Esophagus muscularis mucosa (tissue), 4 donors: ENCODE measurements at regions not wholly inside any gene's neighbourhood (a gene's known extent, or its start where the extent isn't known, plus 50 kb on each side); places are given as distances from the start of the nearest gene placed in this dataset.

Source experiments
- DNase-seq: peaks from one replicate; pipeline ENCODE4 v3.0.0-alpha.2; 2017; ENCODE audit errors: extremely low spot score
- H3K27ac ChIP-seq, 4 donors: fragments of 200-600 bp; sonication (generic); replicated peaks in 1 of 4; 1 replicate in 3 of 4; 2 replicates in 1 of 4; pipeline ENCODE4 v1.5.1; 2016 to 2019; ENCODE audit warnings: mild to moderate bottlenecking in 1 of 4
- H3K27me3 ChIP-seq, 4 donors: fragments of 200-600 bp; sonication (generic); one replicate each; pipeline versions ENCODE4 v1.5.1 to v1.6.0; 2016 to 2019
- H3K36me3 ChIP-seq, 4 donors: fragments of 200-600 bp; sonication (generic); one replicate each; pipeline ENCODE4 v1.5.1; 2016 to 2019
- H3K4me1 ChIP-seq, 4 donors: fragments of 200-600 bp; sonication (generic); one replicate each; pipeline ENCODE4 v1.5.1; 2016 to 2019
- H3K4me3 ChIP-seq, 4 donors: fragments of 200-600 bp; sonication (generic); 1 replicate in 2 of 4; 2 replicates in 2 of 4; pipeline ENCODE4 v1.5.1; 2016 to 2019; ENCODE audit warnings: mild to moderate bottlenecking in 4 of 4, moderate library complexity in 1 of 4
- H3K9me3 ChIP-seq, 4 donors: fragments of 200-600 bp; sonication (generic); 1 replicate in 3 of 4; 2 replicates in 1 of 4; pipeline ENCODE4 v1.5.1; 2016 to 2019
- CTCF ChIP-seq, 3 experiments: fragments of 200-600 bp in 2 of 3; fragments of 450-650 bp in 1 of 3; sonication (generic) in 2 of 3; IDR thresholded peaks; one replicate each; pipeline ENCODE4 v1.5.1; 2017 to 2019; ENCODE audit warnings: antibody characterized with exemption in 3 of 3, mild to moderate bottlenecking in 2 of 3, moderate library complexity in 1 of 3
- EP300 ChIP-seq: sonication (generic); formaldehyde crosslinking; IDR thresholded peaks from one replicate; pipeline ENCODE4 v1.6.1; 2017; ENCODE audit warnings: antibody characterized with exemption
- POLR2A ChIP-seq: fragments of 450-650 bp; IDR thresholded peaks from one replicate; pipeline ENCODE4 v1.6.1; 2017; ENCODE audit warnings: antibody characterized with exemption, moderate library complexity, mild to moderate bottlenecking, low read depth
- POLR2AphosphoS5 ChIP-seq, 2 donors: sonication (generic); formaldehyde crosslinking; IDR thresholded peaks; one replicate each; pipeline ENCODE4 v1.6.1; 2017; ENCODE audit warnings: antibody characterized with exemption in 2 of 2
- WGBS: methylation state at CpG from one replicate; pipeline ENCODE4 v1.1.5; 2018; 5-methylcytosine and 5-hydroxymethylcytosine counted together
- intact Hi-C: fragments of 100-400 bp; cut with DNase I; formaldehyde crosslinking; loops from one replicate; pipeline ENCODE4 v1.15.1; 2023

GRCh38 chr11:71326328-71326940 is 74.1 kb upstream of the SHANK2 start:
- no peak overlapping the region for H3K4me3 ChIP-seq
- H3K4me1 ChIP-seq: no peaks in the 10 kb centered on the region
- no peak overlapping the region for H3K27ac ChIP-seq
- DNase-seq: no peak
- peaks cover 0 to 27% (median 0%) of the 10 kb centered on the region in 4 donors for H3K27me3 ChIP-seq
- intact Hi-C loops: no loop called here
- TF ChIP-seq POLR2AphosphoS5 (IDR thresholded peaks at IDR 0.05) (no peak), EP300 (no peak), CTCF (IDR thresholded peaks at IDR 0.05) (no peak), POLR2A (no peak)
- 71% methylated on average over 5 of the region's 10 CpGs for WGBS
- no peaks in the 10 kb centered on the region for H3K36me3 ChIP-seq
- H3K9me3 ChIP-seq: no peaks in the 10 kb centered on the region

GRCh38 chr11:71325418-71326327 is 73.3 kb upstream of the SHANK2 start:
- Histone ChIP-seq H3K36me3 (no peaks in the 10 kb centered on the region), H3K27ac (no peak overlapping the region), H3K4me1 (no peaks in the 10 kb centered on the region), H3K27me3 (peaks cover 0 to 28% (median 0%) of the 10 kb centered on the region in 4 donors), H3K9me3 (no peaks in the 10 kb centered on the region), H3K4me3 (no peak overlapping the region)
- intact Hi-C loops: no loop called here
- DNase-seq: no peak
- TF ChIP-seq POLR2A (no peak), CTCF (IDR thresholded peaks at IDR 0.05) (no peak), EP300 (no peak), POLR2AphosphoS5 (IDR thresholded peaks at IDR 0.05) (no peak)
- 87% methylated on average over 18 of the region's 24 CpGs for WGBS

- intact Hi-C loops: no loop called here
- peaks cover 0 to 3% (median under 1%) of the 10 kb centered on the region in 4 donors for H3K9me3 ChIP-seq
- WGBS: 87% methylated on average over 13 of the region's 13 CpGs
- no peak for DNase-seq
- peaks cover 0 to 28% (median 0%) of the 10 kb centered on the region in 4 donors for H3K27me3 ChIP-seq
- H3K36me3 ChIP-seq: no peaks in the 10 kb centered on the region
- H3K4me3 ChIP-seq: no peak overlapping the region
- no peak for TF ChIP-seq CTCF (IDR thresholded peaks at IDR 0.05)
- no peak for TF ChIP-seq EP300
- no peak for TF ChIP-seq POLR2AphosphoS5 (IDR thresholded peaks at IDR 0.05)
- no peak for TF ChIP-seq POLR2A
- H3K27ac ChIP-seq: no peak overlapping the region
- no peaks in the 10 kb centered on the region for H3K4me1 ChIP-seq
Measured at GRCh38 chr11:71324788-71325417, 72.5 kb upstream of the SHANK2 start.

GRCh38 chr11:71323876-71324526 is 71.6 kb upstream of the SHANK2 start:
- no peak for DNase-seq
- intact Hi-C loops: no loop called here
- Histone ChIP-seq H3K4me3 (no peak overlapping the region), H3K4me1 (no peaks in the 10 kb centered on the region), H3K9me3 (peaks cover 0 to 11% (median 5%) of the 10 kb centered on the region in 4 donors), H3K27ac (no peak overlapping the region), H3K36me3 (no peaks in the 10 kb centered on the region), H3K27me3 (peaks cover 0 to 28% (median 0%) of the 10 kb centered on the region in 4 donors)
- TF ChIP-seq CTCF (IDR thresholded peaks at IDR 0.05): no peak
- no peak for TF ChIP-seq POLR2AphosphoS5 (IDR thresholded peaks at IDR 0.05)
- no peak for TF ChIP-seq EP300
- no peak for TF ChIP-seq POLR2A
- WGBS: 88% methylated on average over 9 of the region's 11 CpGs
